GM21786 (cell line): ENCODE measurements at regions not wholly inside any gene's neighbourhood (a gene's known extent, or its start where the extent isn't known, plus 50 kb on each side); places are given as distances from the start of the nearest gene placed in this dataset.
"Not testable (repeated sequence)": the region's sequence is repeated elsewhere in the genome, so short reads cannot be mapped to it uniquely, and the experiment has no call there.

Experiments
- ATAC-seq: cut with Tn5 transposase; IDR thresholded peaks from one replicate; pipeline ENCODE4 v1.9.1; 2021; ENCODE audit not compliant: unreplicated experiment

- not testable (repeated sequence) for ATAC-seq
These were observed 521.6 kb downstream of the IRS2 start for GRCh38 chr13:109264603-109265437.

GRCh38 chr13:109257761-109258157, 528.6 kb downstream of the IRS2 start:
- ATAC-seq = not testable (repeated sequence)
